ENCODE measurements at regions not wholly inside any gene's neighbourhood (a gene's known extent, or its start where the extent isn't known, plus 50 kb on each side); places are given as distances from the start of the nearest gene placed in this dataset.

DNA sequence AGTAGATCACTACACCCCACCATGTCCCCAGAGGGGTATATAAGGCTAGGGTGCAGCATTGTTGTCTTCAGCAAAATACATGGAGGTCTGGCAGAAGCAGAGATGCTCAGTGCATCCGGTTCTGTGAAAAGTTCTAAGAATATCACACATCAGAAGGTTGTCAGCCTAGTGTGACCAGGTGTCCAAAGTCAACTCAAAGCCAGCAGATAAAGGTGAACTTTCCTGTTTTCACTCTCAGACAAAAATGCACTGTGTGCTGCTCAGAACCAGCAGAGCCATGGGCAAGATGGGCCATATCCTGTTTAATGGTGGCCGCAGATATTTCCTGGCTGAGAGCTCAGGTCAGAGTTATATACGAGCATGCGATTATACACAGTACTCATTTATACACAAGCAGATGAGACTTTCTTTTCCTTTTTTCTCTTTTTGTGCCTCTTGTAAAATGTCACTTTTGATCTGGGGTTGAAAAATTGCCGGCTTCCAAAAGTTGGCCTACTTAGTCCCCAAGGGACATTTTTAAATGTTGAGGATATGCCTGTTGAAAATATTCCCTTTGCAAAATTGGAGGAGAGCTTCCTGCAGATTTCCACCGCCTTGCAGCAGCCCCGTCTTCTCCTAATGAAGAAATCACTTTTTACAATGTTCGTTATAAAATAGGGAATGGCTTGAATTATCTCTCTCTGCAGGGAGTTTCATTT, 425.6 kb upstream of the SALL1 start:
- TF ChIP-seq GATA2 (IDR thresholded peaks at IDR 0.05; ENCODE audit: low read depth, low read length): no peak
- TF ChIP-seq GATA3 (IDR thresholded peaks at IDR 0.05; ENCODE audit: low read depth, low read length): no peak

Data from SH-SY5Y (cell line).